HCEC 1CT (cell line): ENCODE measurements at regions not wholly inside any gene's neighbourhood (a gene's known extent, or its start where the extent isn't known, plus 50 kb on each side); places are given as distances from the start of the nearest gene placed in this dataset.
"Not testable (repeated sequence)": the region's sequence is repeated elsewhere in the genome, so short reads cannot be mapped to it uniquely, and the experiment has no call there.

Experiments
- DNase-seq: peaks from one replicate; pipeline ENCODE4 v3.0.0-alpha.2; 2017

- DNase-seq = no peak
Observed at GRCh38 chr9:30977965-30978364, 1406.5 kb upstream of the ACO1 start.

GRCh38 chr9:30982301-30982700 is 1402.1 kb upstream of the ACO1 start:
- DNase-seq = no peak

- DNase-seq = no peak
Observed at GRCh38 chr9:30995956-30996738, 1388.3 kb upstream of the ACO1 start.

- no peak for DNase-seq
Observed at GRCh38 chr9:30996761-30997160, 1387.7 kb upstream of the ACO1 start.

- no peak for DNase-seq
Observed at GRCh38 chr9:30997291-30997690, 1387.2 kb upstream of the ACO1 start.

- no peak for DNase-seq
Observed at GRCh38 chr9:31005086-31005665, 1379.3 kb upstream of the ACO1 start.

GRCh38 chr9:31013371-31013770 is 1371.1 kb upstream of the ACO1 start:
- no peak for DNase-seq

GRCh38 chr9:31023847-31024246 is 1360.6 kb upstream of the ACO1 start:
- DNase-seq = no peak

- no peak for DNase-seq
Observed at GRCh38 chr9:31027678-31028077, 1356.8 kb upstream of the ACO1 start.

- no peak for DNase-seq
Observed at GRCh38 chr9:31028137-31028536, 1356.3 kb upstream of the ACO1 start.

- DNase-seq = no peak
Observed at GRCh38 chr9:31030741-31031202, 1353.7 kb upstream of the ACO1 start.

- DNase-seq = no peak
Observed at GRCh38 chr9:31032206-31032605, 1352.2 kb upstream of the ACO1 start.

GRCh38 chr9:31034311-31034710 is 1350.1 kb upstream of the ACO1 start:
- DNase-seq = no peak

GRCh38 chr9:31040564-31040963 is 1343.9 kb upstream of the ACO1 start:
- no peak for DNase-seq

GRCh38 chr9:31045810-31046209 is 1338.6 kb upstream of the ACO1 start:
- DNase-seq = no peak

GRCh38 chr9:31061592-31061991 is 1322.9 kb upstream of the ACO1 start:
- DNase-seq = not testable (repeated sequence)

GRCh38 chr9:31065691-31066090 is 1318.8 kb upstream of the ACO1 start:
- DNase-seq = no peak

- DNase-seq = no peak
Observed at GRCh38 chr9:31067418-31067817, 1317.0 kb upstream of the ACO1 start.

- no peak for DNase-seq
Observed at GRCh38 chr9:31071606-31072286, 1312.7 kb upstream of the ACO1 start.

- no peak for DNase-seq
Observed at GRCh38 chr9:31078175-31078574, 1306.3 kb upstream of the ACO1 start.

- DNase-seq = no peak
Observed at GRCh38 chr9:31084350-31084749, 1300.1 kb upstream of the ACO1 start.

- DNase-seq = no peak
Observed at GRCh38 chr9:31089549-31090221, 1294.8 kb upstream of the ACO1 start.

GRCh38 chr9:31100311-31100710 is 1284.1 kb upstream of the ACO1 start:
- no peak for DNase-seq

GRCh38 chr9:31103836-31104235 is 1280.6 kb upstream of the ACO1 start:
- DNase-seq = no peak
